ENCODE measurements at regions not wholly inside any gene's neighbourhood (a gene's known extent, or its start where the extent isn't known, plus 50 kb on each side); places are given as distances from the start of the nearest gene placed in this dataset.

DNA sequence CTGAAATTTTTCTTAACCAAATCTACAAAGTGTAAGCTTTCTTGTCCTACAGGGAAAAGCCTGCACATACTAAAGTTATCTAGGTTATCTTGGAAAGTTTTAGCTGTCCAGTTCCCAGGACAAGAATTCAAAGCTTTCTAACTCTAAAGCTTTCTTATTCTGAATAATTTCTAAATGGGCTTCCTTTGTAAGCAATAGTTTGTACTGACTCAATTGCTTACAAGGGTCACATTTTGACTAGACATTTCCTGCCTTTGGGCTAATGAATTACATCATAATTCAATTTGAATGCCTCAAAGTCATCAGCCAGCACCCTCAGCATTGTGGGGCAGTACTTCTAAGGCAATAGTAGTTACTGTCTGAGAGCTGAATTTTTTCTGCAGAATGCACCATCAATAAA lies 223.0 kb downstream of the LTN1 start:
- TF ChIP-seq RAD21 (IDR thresholded peaks at IDR 0.05; ENCODE audit: low read depth) (no peak), TAF1 (IDR thresholded peaks at IDR 0.05; ENCODE audit: low read depth) (no peak), EGR1 (IDR thresholded peaks at IDR 0.05) (no peak), EP300 (IDR thresholded peaks at IDR 0.05; ENCODE audit: borderline replicate concordance) (no peak), FOXM1 (IDR thresholded peaks at IDR 0.05; ENCODE audit: borderline replicate concordance, low read depth) (no peak), CEBPB (IDR thresholded peaks at IDR 0.05) (no peak), TEAD4 (IDR thresholded peaks at IDR 0.05) (no peak), REST (IDR thresholded peaks at IDR 0.05; ENCODE audit: low read depth) (no peak), ZBTB7A (IDR thresholded peaks at IDR 0.05; ENCODE audit: low read depth) (no peak), CREB1 (IDR thresholded peaks at IDR 0.05; ENCODE audit: low read depth) (no peak), YY1 (IDR thresholded peaks at IDR 0.05; ENCODE audit: low read depth) (no peak), TCF12 (IDR thresholded peaks at IDR 0.05; ENCODE audit: low read depth) (no peak)
- TF ChIP-seq, protein P1, sequence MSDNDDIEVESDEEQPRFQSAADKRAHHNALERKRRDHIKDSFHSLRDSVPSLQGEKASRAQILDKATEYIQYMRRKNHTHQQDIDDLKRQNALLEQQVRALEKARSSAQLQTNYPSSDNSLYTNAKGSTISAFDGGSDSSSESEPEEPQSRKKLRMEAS (IDR thresholded peaks at IDR 0.05): no peak

All from Ishikawa (cell line).